LNCAP (cell line): ENCODE measurements at regions not wholly inside any gene's neighbourhood (a gene's known extent, or its start where the extent isn't known, plus 50 kb on each side); places are given as distances from the start of the nearest gene placed in this dataset.

ENCODE experiments used
- CTCF ChIP-seq: fragments of 450-650 bp; IDR thresholded peaks from 2 replicates; pipeline ENCODE4 v1.5.1; 2017; ENCODE audit warnings: mild to moderate bottlenecking

GRCh38 chr21:39085843-39086405, 97.3 kb downstream of the PSMG1 start:
- no peak for TF ChIP-seq CTCF

GRCh38 chr21:39084979-39085729, 98.1 kb downstream of the PSMG1 start:
- no peak for TF ChIP-seq CTCF

DNA sequence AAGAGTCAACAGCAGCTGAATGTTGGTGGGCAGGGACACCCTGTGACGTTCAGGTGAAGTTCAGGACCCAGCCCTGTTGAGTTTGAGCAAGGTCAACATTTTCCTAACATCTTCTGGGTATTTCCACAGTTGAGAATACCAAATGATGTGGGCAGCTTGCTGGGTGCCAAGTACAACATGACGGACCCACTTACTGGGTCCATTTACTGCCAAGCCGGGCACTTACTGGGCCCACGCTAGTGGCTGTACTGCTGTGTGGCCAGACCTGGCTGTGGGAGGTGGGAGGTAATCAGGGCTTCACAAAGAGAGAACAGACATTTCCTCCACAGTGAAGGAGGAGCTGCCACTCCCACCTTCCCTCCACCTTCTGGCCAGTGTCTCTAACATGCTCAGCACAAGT, 99.2 kb downstream of the PSMG1 start:
- no peak for TF ChIP-seq CTCF

DNA sequence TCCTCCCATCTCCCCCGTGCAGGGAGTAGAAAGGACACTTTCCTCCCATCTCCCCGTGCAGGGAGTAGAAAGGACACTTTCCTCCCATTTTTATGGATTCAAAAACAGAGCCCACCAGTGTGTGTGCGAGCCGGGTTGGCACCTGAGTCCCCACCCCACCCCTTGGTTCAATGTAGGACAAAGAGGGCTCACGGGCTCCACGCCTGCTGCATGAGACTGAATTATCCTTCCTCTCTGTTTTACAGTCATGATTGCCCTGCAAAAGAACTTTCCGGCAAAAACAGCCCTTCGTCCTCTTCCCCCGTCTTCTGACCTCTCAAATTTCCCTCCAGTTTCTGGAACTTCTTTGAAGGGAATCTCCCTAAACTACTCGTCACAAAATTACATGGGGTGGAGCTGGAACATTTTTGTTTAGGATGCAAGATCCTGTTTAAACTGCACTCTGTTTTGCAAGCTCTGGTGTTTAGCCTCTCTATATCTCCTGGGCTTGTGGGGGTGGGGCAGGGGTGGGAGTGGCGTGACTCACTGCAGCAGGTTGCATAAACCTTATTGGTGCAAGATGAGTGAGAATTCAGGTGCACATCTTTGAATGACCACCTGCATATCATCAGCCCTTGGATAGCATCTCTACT, 99.8 kb downstream of the PSMG1 start:
- no peak for TF ChIP-seq CTCF

GRCh38 chr21:39082656-39083376, 100.4 kb downstream of the PSMG1 start:
- TF ChIP-seq CTCF = no peak

- TF ChIP-seq CTCF = no peak
Measured at GRCh38 chr21:39080366-39080765, 102.9 kb downstream of the PSMG1 start.

- no peak for TF ChIP-seq CTCF
Measured at GRCh38 chr21:39079617-39080016, 103.6 kb downstream of the PSMG1 start.
